HCT116 (cell line): ENCODE measurements at regions not wholly inside any gene's neighbourhood (a gene's known extent, or its start where the extent isn't known, plus 50 kb on each side); places are given as distances from the start of the nearest gene placed in this dataset.

Experiments
- ELF1 ChIP-seq: IDR thresholded peaks from 2 replicates; pipeline ENCODE4 v1.6.1; 2012; ENCODE audit warnings: low read depth, borderline replicate concordance
- POLR2A ChIP-seq: IDR thresholded peaks from 2 replicates; pipeline ENCODE4 v1.7.0; 2011; ENCODE audit warnings: borderline replicate concordance; ENCODE audit not compliant: insufficient read depth, insufficient read length; ENCODE audit errors: extremely low read depth
- POLR2AphosphoS5 ChIP-seq: IDR thresholded peaks from 2 replicates; pipeline ENCODE4 v1.6.1; 2011; ENCODE audit warnings: mild to moderate bottlenecking, low read depth, low read length, moderate library complexity
- SIN3A ChIP-seq: IDR thresholded peaks from 2 replicates; pipeline ENCODE4 v1.6.1; 2012; ENCODE audit warnings: low read depth
- SRF ChIP-seq: IDR thresholded peaks from 2 replicates; pipeline ENCODE4 v1.6.1; 2012; ENCODE audit warnings: low read depth
- TF ChIP-seq, protein P1 (sequence below), 3 experiments: fragments of 200-600 bp in 1 of 3; sonication (generic) in 1 of 3; IDR thresholded peaks in 2 of 3; conservative IDR thresholded peaks in 1 of 3; 2 replicates each; pipeline ENCODE4 v1.5.1; 2012 to 2017; ENCODE audit warnings: low read depth in 2 of 3, low read length in 2 of 3, antibody characterized with exemption in 1 of 3, borderline replicate concordance in 1 of 3, control low read depth in 1 of 3, mild to moderate bottlenecking in 1 of 3, mixed read lengths in 1 of 3, mixed run types in 1 of 3, moderate library complexity in 1 of 3; ENCODE audit not compliant: insufficient read depth in 1 of 3
- TF ChIP-seq, protein P2 (sequence below): IDR thresholded peaks from 2 replicates; pipeline ENCODE4 v1.6.1; 2012
- TF ChIP-seq, protein P3 (sequence below): IDR thresholded peaks from 2 replicates; pipeline ENCODE4 v1.6.1; 2012; ENCODE audit warnings: low read depth
- TF ChIP-seq, protein P4 (sequence below): IDR thresholded peaks from 2 replicates; pipeline ENCODE4 v1.6.1; 2011; ENCODE audit warnings: mild to moderate bottlenecking, low read length, moderate library complexity; ENCODE audit not compliant: insufficient replicate concordance; ENCODE audit errors: extremely low read depth
- TF ChIP-seq, protein P5 (sequence below): IDR thresholded peaks from 2 replicates; pipeline ENCODE4 v1.6.1; 2012

DNA sequence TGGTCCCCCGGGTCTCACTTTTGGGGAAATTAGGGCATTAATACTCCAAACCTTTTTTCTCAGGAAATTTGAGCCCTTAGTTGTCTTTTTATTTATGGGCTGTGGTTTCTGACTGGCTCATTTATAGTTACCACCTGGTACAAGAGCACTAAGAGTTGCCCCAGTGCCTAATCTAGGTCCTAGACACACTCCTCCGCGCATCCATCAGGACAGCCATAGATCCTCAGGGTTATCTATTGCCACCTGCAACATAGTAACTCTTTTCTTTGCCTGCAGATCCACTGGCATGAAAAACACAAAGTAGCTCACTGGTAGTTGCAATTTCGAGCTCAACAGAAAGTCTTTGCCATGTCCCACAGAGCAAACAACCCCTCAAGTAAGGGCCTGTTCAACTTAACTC, 576.4 kb upstream of the ROBO2 start:
- TF ChIP-seq, protein P1, sequence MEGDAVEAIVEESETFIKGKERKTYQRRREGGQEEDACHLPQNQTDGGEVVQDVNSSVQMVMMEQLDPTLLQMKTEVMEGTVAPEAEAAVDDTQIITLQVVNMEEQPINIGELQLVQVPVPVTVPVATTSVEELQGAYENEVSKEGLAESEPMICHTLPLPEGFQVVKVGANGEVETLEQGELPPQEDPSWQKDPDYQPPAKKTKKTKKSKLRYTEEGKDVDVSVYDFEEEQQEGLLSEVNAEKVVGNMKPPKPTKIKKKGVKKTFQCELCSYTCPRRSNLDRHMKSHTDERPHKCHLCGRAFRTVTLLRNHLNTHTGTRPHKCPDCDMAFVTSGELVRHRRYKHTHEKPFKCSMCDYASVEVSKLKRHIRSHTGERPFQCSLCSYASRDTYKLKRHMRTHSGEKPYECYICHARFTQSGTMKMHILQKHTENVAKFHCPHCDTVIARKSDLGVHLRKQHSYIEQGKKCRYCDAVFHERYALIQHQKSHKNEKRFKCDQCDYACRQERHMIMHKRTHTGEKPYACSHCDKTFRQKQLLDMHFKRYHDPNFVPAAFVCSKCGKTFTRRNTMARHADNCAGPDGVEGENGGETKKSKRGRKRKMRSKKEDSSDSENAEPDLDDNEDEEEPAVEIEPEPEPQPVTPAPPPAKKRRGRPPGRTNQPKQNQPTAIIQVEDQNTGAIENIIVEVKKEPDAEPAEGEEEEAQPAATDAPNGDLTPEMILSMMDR (IDR thresholded peaks at IDR 0.05 in 2 of 3, conservative IDR thresholded peaks at IDR 0.05 in 1 of 3; ENCODE audit: borderline replicate concordance in 1 of 3, insufficient read depth in 1 of 3, low read depth in 2 of 3, low read length in 2 of 3) = no peak
- TF ChIP-seq, protein P2, sequence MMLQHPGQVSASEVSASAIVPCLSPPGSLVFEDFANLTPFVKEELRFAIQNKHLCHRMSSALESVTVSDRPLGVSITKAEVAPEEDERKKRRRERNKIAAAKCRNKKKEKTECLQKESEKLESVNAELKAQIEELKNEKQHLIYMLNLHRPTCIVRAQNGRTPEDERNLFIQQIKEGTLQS = no peak
- TF ChIP-seq SIN3A = no peak
- TF ChIP-seq ELF1 = no peak
- TF ChIP-seq, protein P3, sequence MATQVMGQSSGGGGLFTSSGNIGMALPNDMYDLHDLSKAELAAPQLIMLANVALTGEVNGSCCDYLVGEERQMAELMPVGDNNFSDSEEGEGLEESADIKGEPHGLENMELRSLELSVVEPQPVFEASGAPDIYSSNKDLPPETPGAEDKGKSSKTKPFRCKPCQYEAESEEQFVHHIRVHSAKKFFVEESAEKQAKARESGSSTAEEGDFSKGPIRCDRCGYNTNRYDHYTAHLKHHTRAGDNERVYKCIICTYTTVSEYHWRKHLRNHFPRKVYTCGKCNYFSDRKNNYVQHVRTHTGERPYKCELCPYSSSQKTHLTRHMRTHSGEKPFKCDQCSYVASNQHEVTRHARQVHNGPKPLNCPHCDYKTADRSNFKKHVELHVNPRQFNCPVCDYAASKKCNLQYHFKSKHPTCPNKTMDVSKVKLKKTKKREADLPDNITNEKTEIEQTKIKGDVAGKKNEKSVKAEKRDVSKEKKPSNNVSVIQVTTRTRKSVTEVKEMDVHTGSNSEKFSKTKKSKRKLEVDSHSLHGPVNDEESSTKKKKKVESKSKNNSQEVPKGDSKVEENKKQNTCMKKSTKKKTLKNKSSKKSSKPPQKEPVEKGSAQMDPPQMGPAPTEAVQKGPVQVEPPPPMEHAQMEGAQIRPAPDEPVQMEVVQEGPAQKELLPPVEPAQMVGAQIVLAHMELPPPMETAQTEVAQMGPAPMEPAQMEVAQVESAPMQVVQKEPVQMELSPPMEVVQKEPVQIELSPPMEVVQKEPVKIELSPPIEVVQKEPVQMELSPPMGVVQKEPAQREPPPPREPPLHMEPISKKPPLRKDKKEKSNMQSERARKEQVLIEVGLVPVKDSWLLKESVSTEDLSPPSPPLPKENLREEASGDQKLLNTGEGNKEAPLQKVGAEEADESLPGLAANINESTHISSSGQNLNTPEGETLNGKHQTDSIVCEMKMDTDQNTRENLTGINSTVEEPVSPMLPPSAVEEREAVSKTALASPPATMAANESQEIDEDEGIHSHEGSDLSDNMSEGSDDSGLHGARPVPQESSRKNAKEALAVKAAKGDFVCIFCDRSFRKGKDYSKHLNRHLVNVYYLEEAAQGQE = no peak
- TF ChIP-seq SRF = no peak
- TF ChIP-seq POLR2AphosphoS5 = no peak
- no peak for TF ChIP-seq POLR2A
- TF ChIP-seq, protein P4, sequence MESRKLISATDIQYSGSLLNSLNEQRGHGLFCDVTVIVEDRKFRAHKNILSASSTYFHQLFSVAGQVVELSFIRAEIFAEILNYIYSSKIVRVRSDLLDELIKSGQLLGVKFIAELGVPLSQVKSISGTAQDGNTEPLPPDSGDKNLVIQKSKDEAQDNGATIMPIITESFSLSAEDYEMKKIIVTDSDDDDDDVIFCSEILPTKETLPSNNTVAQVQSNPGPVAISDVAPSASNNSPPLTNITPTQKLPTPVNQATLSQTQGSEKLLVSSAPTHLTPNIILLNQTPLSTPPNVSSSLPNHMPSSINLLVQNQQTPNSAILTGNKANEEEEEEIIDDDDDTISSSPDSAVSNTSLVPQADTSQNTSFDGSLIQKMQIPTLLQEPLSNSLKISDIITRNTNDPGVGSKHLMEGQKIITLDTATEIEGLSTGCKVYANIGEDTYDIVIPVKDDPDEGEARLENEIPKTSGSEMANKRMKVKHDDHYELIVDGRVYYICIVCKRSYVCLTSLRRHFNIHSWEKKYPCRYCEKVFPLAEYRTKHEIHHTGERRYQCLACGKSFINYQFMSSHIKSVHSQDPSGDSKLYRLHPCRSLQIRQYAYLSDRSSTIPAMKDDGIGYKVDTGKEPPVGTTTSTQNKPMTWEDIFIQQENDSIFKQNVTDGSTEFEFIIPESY = no peak
- TF ChIP-seq, protein P5, sequence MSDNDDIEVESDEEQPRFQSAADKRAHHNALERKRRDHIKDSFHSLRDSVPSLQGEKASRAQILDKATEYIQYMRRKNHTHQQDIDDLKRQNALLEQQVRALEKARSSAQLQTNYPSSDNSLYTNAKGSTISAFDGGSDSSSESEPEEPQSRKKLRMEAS = no peak
